Cerebellar cortex (tissue), 1 donor: ENCODE measurements at regions not wholly inside any gene's neighbourhood (a gene's known extent, or its start where the extent isn't known, plus 50 kb on each side); places are given as distances from the start of the nearest gene placed in this dataset.
"Not testable (repeated sequence)": the region's sequence is repeated elsewhere in the genome, so short reads cannot be mapped to it uniquely, and the experiment has no call there.

Source experiments
- DNase-seq: peaks from one replicate; pipeline ENCODE4 v3.0.0-alpha.2; 2015; ENCODE audit warnings: low spot score

GRCh38 chr10:118467200-118467599 is 125.1 kb upstream of the FAM204A start:
- DNase-seq, result no peak

- DNase-seq, result no peak
These were observed 123.3 kb upstream of the FAM204A start for GRCh38 chr10:118465300-118465874.

- DNase-seq, result no peak
These were observed 121.6 kb upstream of the FAM204A start for GRCh38 chr10:118463740-118464139.

GRCh38 chr10:118462401-118462800 is 120.3 kb upstream of the FAM204A start:
- no peak for DNase-seq

GRCh38 chr10:118459642-118460193 is 117.6 kb upstream of the FAM204A start:
- DNase-seq, result peak; percentile 65

GRCh38 chr10:118458957-118459641 is 117.0 kb upstream of the FAM204A start:
- DNase-seq, result no peak

GRCh38 chr10:118457824-118458428 is 115.8 kb upstream of the FAM204A start:
- DNase-seq, result no peak

- no peak for DNase-seq
These were observed 113.1 kb upstream of the FAM204A start for GRCh38 chr10:118455181-118455695.

- no peak for DNase-seq
These were observed 112.1 kb upstream of the FAM204A start for GRCh38 chr10:118454211-118454610.

GRCh38 chr10:118452098-118452497 is 110.0 kb upstream of the FAM204A start:
- no peak for DNase-seq

- no peak for DNase-seq
These were observed 107.4 kb upstream of the FAM204A start for GRCh38 chr10:118449521-118449920.

- no peak for DNase-seq
These were observed 106.6 kb upstream of the FAM204A start for GRCh38 chr10:118448744-118449143.

GRCh38 chr10:118447478-118448270 is 105.5 kb upstream of the FAM204A start:
- no peak for DNase-seq

- no peak for DNase-seq
These were observed 103.4 kb upstream of the FAM204A start for GRCh38 chr10:118445535-118445934.

GRCh38 chr10:118444069-118444468 is 101.9 kb upstream of the FAM204A start:
- DNase-seq, result no peak

- no peak for DNase-seq
These were observed 99.9 kb upstream of the FAM204A start for GRCh38 chr10:118442032-118442431.

- no peak for DNase-seq
These were observed 97.7 kb upstream of the FAM204A start for GRCh38 chr10:118439824-118440223.

- DNase-seq, result no peak
These were observed 94.6 kb upstream of the FAM204A start for GRCh38 chr10:118436742-118437141.

- DNase-seq, result no peak
These were observed 88.1 kb upstream of the FAM204A start for GRCh38 chr10:118430190-118430589.

- DNase-seq, result peak; percentile 67
These were observed 81.8 kb upstream of the FAM204A start for GRCh38 chr10:118423800-118424442.

GRCh38 chr10:118422241-118422640 is 80.1 kb upstream of the FAM204A start:
- DNase-seq, result no peak

GRCh38 chr10:118420049-118420448 is 77.9 kb upstream of the FAM204A start:
- not testable (repeated sequence) for DNase-seq
